SK-N-SH treated with all-trans-retinoic acid at 6 μM for 48 hours (cell line): ENCODE measurements at regions not wholly inside any gene's neighbourhood (a gene's known extent, or its start where the extent isn't known, plus 50 kb on each side); places are given as distances from the start of the nearest gene placed in this dataset.

ENCODE experiments used
- ATAC-seq: fragments of 200-7000 bp; cut with Tn5 transposase; 3 replicates; pipeline ENCODE4 v1.9.1; 2020; ENCODE audit warnings: mild to moderate bottlenecking, moderate library complexity
- ARNTL ChIP-seq: fragments of 450-650 bp; formaldehyde crosslinking; IDR thresholded peaks from 2 replicates; pipeline ENCODE4 v1.5.0; 2020; ENCODE audit warnings: low read depth, mild to moderate bottlenecking, moderate library complexity, borderline replicate concordance
- BACH2 ChIP-seq: fragments of 250-450 bp; sonication (Bioruptor Pico); IDR thresholded peaks from 2 replicates; pipeline ENCODE4 v1.9.0; 2021; ENCODE audit warnings: mild to moderate bottlenecking, borderline replicate concordance
- CREB5 ChIP-seq: fragments of 250-450 bp; sonication (Bioruptor Pico); IDR thresholded peaks from 2 replicates; pipeline ENCODE4 v1.5.1; 2020; ENCODE audit warnings: low read depth, mild to moderate bottlenecking, moderate library complexity
- CSDC2 ChIP-seq: fragments of 250-450 bp; sonication (Bioruptor Pico); IDR thresholded peaks from 2 replicates; pipeline ENCODE4 v1.5.0; 2020; ENCODE audit warnings: mild to moderate bottlenecking, moderate library complexity
- ESRRG ChIP-seq: fragments of 250-450 bp; sonication (Bioruptor Pico); IDR thresholded peaks from 2 replicates; pipeline ENCODE4 v1.6.1; 2021; ENCODE audit warnings: mild to moderate bottlenecking
- GLIS3 ChIP-seq: fragments of 250-450 bp; sonication (Bioruptor Pico); IDR thresholded peaks from 2 replicates; pipeline ENCODE4 v1.5.0; 2020; ENCODE audit warnings: mild to moderate bottlenecking, moderate library complexity
- ISL1 ChIP-seq: fragments of 250-450 bp; sonication (Bioruptor Pico); IDR thresholded peaks from 2 replicates; pipeline ENCODE4 v2.1.2; 2022; ENCODE audit warnings: mild to moderate bottlenecking, moderate library complexity
- OSR1 ChIP-seq: fragments of 250-450 bp; sonication (Bioruptor Pico); IDR thresholded peaks from 2 replicates; pipeline ENCODE4 v1.8.0; 2022; ENCODE audit warnings: moderate library complexity, mild to moderate bottlenecking, inconsistent platforms
- POU6F1 ChIP-seq: fragments of 250-450 bp; sonication (Bioruptor Pico); IDR thresholded peaks from 2 replicates; pipeline ENCODE4 v1.8.0; 2021; ENCODE audit warnings: low read depth, mild to moderate bottlenecking, moderate library complexity, borderline replicate concordance
- PPARA ChIP-seq: fragments of 250-450 bp; sonication (Bioruptor Pico); IDR thresholded peaks from 2 replicates; pipeline ENCODE4 v1.5.0; 2020; ENCODE audit warnings: mild to moderate bottlenecking, borderline replicate concordance
- RARB ChIP-seq: fragments of 250-450 bp; sonication (Bioruptor Pico); IDR thresholded peaks from 2 replicates; pipeline ENCODE4 v1.8.0; 2021; ENCODE audit warnings: mild to moderate bottlenecking, moderate library complexity
- SNAI2 ChIP-seq: fragments of 250-450 bp; sonication (Bioruptor Pico); IDR thresholded peaks from 2 replicates; pipeline ENCODE4 v1.5.0; 2020; ENCODE audit warnings: mild to moderate bottlenecking, moderate library complexity
- TCF4 ChIP-seq: fragments of 250-450 bp; sonication (Bioruptor Pico); IDR thresholded peaks from 2 replicates; pipeline ENCODE4 v1.8.0; 2021; ENCODE audit warnings: mild to moderate bottlenecking, moderate library complexity, borderline replicate concordance
- TOX ChIP-seq: fragments of 250-450 bp; sonication (Bioruptor Pico); IDR thresholded peaks from 2 replicates; pipeline ENCODE4 v1.8.0; 2021; ENCODE audit warnings: mild to moderate bottlenecking, moderate library complexity, borderline replicate concordance
- ZC3H10 ChIP-seq: fragments of 250-450 bp; sonication (Bioruptor Pico); IDR thresholded peaks from 2 replicates; pipeline ENCODE4 v1.5.1; 2021; ENCODE audit warnings: mild to moderate bottlenecking, moderate library complexity
- ZFP3 ChIP-seq: fragments of 250-450 bp; sonication (Bioruptor Pico); IDR thresholded peaks from 2 replicates; pipeline ENCODE4 v1.5.0; 2020; ENCODE audit warnings: mild to moderate bottlenecking, moderate library complexity
- ZFP30 ChIP-seq: fragments of 450-650 bp; formaldehyde crosslinking; IDR thresholded peaks from 2 replicates; pipeline ENCODE4 v1.5.0; 2022; ENCODE audit warnings: mild to moderate bottlenecking, moderate library complexity
- ZNF565 ChIP-seq: fragments of 450-650 bp; formaldehyde crosslinking; conservative IDR thresholded peaks from 2 replicates; pipeline ENCODE4 v1.5.0; 2020; ENCODE audit warnings: low read depth, mild to moderate bottlenecking, moderate library complexity
- ZNF70 ChIP-seq: fragments of 450-650 bp; formaldehyde crosslinking; IDR thresholded peaks from 2 replicates; pipeline ENCODE4 v1.5.0; 2020; ENCODE audit warnings: mild to moderate bottlenecking, moderate library complexity
- ZNF8 ChIP-seq: fragments of 450-650 bp; formaldehyde crosslinking; IDR thresholded peaks from 2 replicates; pipeline ENCODE4 v1.5.0; 2020; ENCODE audit warnings: mild to moderate bottlenecking, moderate library complexity
- TF ChIP-seq, protein P1 (sequence below): fragments of 250-450 bp; sonication (Bioruptor Pico); IDR thresholded peaks from 2 replicates; pipeline ENCODE4 v1.5.0; 2020; ENCODE audit warnings: mild to moderate bottlenecking, moderate library complexity
- TF ChIP-seq, protein P2 (sequence below): fragments of 250-450 bp; sonication (Bioruptor Pico); IDR thresholded peaks from 2 replicates; pipeline ENCODE4 v1.5.1; 2021; ENCODE audit warnings: mild to moderate bottlenecking, moderate library complexity
- TF ChIP-seq, protein P3 (sequence below): fragments of 250-450 bp; sonication (Bioruptor Pico); IDR thresholded peaks from 2 replicates; pipeline ENCODE4 v1.8.0; 2020; ENCODE audit warnings: mild to moderate bottlenecking, moderate library complexity, borderline replicate concordance

DNA sequence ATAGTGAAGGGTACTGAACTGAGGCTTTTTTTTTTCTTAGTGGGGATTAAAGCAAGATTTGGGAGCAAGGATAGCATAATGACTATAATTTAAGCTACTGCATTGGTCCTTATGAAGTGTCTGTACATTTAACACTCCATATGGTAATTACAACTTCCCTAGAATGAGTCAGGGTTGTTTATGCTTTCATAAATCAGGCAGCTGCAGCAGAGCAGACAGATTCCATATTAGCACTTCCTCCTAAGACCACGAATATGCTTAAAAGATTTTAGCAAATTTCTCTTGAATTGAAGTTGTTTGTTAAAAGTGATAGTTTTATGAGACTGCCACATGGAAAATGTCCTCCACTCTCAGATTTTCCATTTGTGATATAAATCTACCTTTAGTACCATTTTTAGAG is 401.1 kb upstream of the SPRY2 start:
- no peak for TF ChIP-seq TOX (CRISPR knock-in tag)
- TF ChIP-seq, protein P1, sequence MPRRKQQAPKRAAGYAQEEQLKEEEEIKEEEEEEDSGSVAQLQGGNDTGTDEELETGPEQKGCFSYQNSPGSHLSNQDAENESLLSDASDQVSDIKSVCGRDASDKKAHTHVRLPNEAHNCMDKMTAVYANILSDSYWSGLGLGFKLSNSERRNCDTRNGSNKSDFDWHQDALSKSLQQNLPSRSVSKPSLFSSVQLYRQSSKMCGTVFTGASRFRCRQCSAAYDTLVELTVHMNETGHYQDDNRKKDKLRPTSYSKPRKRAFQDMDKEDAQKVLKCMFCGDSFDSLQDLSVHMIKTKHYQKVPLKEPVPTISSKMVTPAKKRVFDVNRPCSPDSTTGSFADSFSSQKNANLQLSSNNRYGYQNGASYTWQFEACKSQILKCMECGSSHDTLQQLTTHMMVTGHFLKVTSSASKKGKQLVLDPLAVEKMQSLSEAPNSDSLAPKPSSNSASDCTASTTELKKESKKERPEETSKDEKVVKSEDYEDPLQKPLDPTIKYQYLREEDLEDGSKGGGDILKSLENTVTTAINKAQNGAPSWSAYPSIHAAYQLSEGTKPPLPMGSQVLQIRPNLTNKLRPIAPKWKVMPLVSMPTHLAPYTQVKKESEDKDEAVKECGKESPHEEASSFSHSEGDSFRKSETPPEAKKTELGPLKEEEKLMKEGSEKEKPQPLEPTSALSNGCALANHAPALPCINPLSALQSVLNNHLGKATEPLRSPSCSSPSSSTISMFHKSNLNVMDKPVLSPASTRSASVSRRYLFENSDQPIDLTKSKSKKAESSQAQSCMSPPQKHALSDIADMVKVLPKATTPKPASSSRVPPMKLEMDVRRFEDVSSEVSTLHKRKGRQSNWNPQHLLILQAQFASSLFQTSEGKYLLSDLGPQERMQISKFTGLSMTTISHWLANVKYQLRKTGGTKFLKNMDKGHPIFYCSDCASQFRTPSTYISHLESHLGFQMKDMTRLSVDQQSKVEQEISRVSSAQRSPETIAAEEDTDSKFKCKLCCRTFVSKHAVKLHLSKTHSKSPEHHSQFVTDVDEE = no peak
- TF ChIP-seq, protein P2, sequence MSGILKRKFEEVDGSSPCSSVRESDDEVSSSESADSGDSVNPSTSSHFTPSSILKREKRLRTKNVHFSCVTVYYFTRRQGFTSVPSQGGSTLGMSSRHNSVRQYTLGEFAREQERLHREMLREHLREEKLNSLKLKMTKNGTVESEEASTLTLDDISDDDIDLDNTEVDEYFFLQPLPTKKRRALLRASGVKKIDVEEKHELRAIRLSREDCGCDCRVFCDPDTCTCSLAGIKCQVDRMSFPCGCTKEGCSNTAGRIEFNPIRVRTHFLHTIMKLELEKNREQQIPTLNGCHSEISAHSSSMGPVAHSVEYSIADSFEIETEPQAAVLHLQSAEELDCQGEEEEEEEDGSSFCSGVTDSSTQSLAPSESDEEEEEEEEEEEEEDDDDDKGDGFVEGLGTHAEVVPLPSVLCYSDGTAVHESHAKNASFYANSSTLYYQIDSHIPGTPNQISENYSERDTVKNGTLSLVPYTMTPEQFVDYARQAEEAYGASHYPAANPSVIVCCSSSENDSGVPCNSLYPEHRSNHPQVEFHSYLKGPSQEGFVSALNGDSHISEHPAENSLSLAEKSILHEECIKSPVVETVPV (CRISPR knock-in tag) = no peak
- no peak for TF ChIP-seq TCF4
- TF ChIP-seq CREB5 (CRISPR knock-in tag) = no peak
- TF ChIP-seq, protein P3, sequence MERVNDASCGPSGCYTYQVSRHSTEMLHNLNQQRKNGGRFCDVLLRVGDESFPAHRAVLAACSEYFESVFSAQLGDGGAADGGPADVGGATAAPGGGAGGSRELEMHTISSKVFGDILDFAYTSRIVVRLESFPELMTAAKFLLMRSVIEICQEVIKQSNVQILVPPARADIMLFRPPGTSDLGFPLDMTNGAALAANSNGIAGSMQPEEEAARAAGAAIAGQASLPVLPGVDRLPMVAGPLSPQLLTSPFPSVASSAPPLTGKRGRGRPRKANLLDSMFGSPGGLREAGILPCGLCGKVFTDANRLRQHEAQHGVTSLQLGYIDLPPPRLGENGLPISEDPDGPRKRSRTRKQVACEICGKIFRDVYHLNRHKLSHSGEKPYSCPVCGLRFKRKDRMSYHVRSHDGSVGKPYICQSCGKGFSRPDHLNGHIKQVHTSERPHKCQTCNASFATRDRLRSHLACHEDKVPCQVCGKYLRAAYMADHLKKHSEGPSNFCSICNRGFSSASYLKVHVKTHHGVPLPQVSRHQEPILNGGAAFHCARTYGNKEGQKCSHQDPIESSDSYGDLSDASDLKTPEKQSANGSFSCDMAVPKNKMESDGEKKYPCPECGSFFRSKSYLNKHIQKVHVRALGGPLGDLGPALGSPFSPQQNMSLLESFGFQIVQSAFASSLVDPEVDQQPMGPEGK (CRISPR knock-in tag) = no peak
- no peak for TF ChIP-seq ZNF70
- no peak for TF ChIP-seq ISL1
- no peak for TF ChIP-seq POU6F1
- no peak for TF ChIP-seq BACH2
- TF ChIP-seq ZNF8 (CRISPR knock-in tag) = no peak
- no peak for TF ChIP-seq PPARA (CRISPR knock-in tag)
- no peak for TF ChIP-seq ARNTL (CRISPR knock-in tag)
- no peak for TF ChIP-seq ZC3H10 (CRISPR knock-in tag)
- TF ChIP-seq GLIS3 (CRISPR knock-in tag) = no peak
- TF ChIP-seq ZNF565 (CRISPR knock-in tag) = no peak
- no peak for TF ChIP-seq RARB (CRISPR knock-in tag)
- no peak for TF ChIP-seq OSR1 (CRISPR knock-in tag)
- TF ChIP-seq ESRRG (CRISPR knock-in tag) = no peak
- no peak for ATAC-seq

- no peak for ATAC-seq
- TF ChIP-seq SNAI2 (CRISPR knock-in tag) = no peak
- no peak for TF ChIP-seq ESRRG (CRISPR knock-in tag)
- no peak for TF ChIP-seq CREB5 (CRISPR knock-in tag)
- TF ChIP-seq POU6F1 = no peak
- TF ChIP-seq ZFP30 (CRISPR knock-in tag) = no peak
- TF ChIP-seq, protein P2 (CRISPR knock-in tag) = no peak
- TF ChIP-seq ZFP3 (CRISPR knock-in tag) = no peak
- no peak for TF ChIP-seq TCF4
- TF ChIP-seq ZNF70 = no peak
- TF ChIP-seq GLIS3 (CRISPR knock-in tag) = no peak
- TF ChIP-seq, protein P1 = no peak
- TF ChIP-seq ARNTL (CRISPR knock-in tag) = no peak
- no peak for TF ChIP-seq ZNF8 (CRISPR knock-in tag)
- no peak for TF ChIP-seq BACH2
- no peak for TF ChIP-seq ZC3H10 (CRISPR knock-in tag)
- TF ChIP-seq CSDC2 (CRISPR knock-in tag) = no peak
- no peak for TF ChIP-seq ZNF565 (CRISPR knock-in tag)
These were observed 399.1 kb upstream of the SPRY2 start for GRCh38 chr13:80740071-80740470.
